PC-9 (cell line): ENCODE measurements at regions not wholly inside any gene's neighbourhood (a gene's known extent, or its start where the extent isn't known, plus 50 kb on each side); places are given as distances from the start of the nearest gene placed in this dataset.

ENCODE experiments used
- BruUV-seq: library from RNA; stranded (reverse); fragments of 400-500 nt; replicated peaks from 2 replicates; lab custom pipeline; 2021; lab: Mats Ljungman, UMichigan
- CTCF ChIA-PET: fragments of 300-600 bp; sonication (Branson Sonifier 250); formaldehyde crosslinking; loops from one replicate; lab custom pipeline; 2022; ENCODE audit warnings: antibody characterized with exemption; lab: Charles Lee
- POLR2A ChIA-PET: fragments of 300-600 bp; sonication (Branson Sonifier 250); formaldehyde crosslinking; loops from one replicate; lab custom pipeline; 2022; ENCODE audit warnings: antibody characterized with exemption; ENCODE audit not compliant: unreplicated experiment; lab: Charles Lee
- DNase-seq, 2 experiments: peaks; one replicate each; pipeline versions ENCODE4 v3.0.0 to v3.0.0-alpha.2; 2015 to 2022; ENCODE audit warnings: mixed read lengths in 1 of 2
- H2AFZ ChIP-seq: fragments of 200-600 bp; sonication (generic); 2 replicates; pipeline ENCODE4 v1.8.1; 2017; ENCODE audit warnings: antibody characterized with exemption
- H3F3A ChIP-seq: fragments of 200-600 bp; sonication (generic); 2 replicates; pipeline ENCODE4 v1.8.1; 2017; ENCODE audit warnings: antibody characterized with exemption, mild to moderate bottlenecking, low read depth; ENCODE audit not compliant: insufficient read depth
- H3K27ac ChIP-seq: fragments of 200-600 bp; sonication (generic); 2 replicates; pipeline ENCODE4 v1.6.1; 2016; ENCODE audit warnings: mixed run types
- H3K27me3 ChIP-seq: fragments of 200-600 bp; sonication (generic); 2 replicates; pipeline ENCODE4 v1.6.1; 2016; ENCODE audit warnings: low read depth, mixed run types; ENCODE audit not compliant: insufficient read depth
- H3K36me3 ChIP-seq: fragments of 200-600 bp; sonication (generic); 2 replicates; pipeline ENCODE4 v1.6.1; 2016; ENCODE audit warnings: low read depth, mixed run types
- H3K4me1 ChIP-seq: fragments of 200-600 bp; sonication (generic); replicated peaks from 2 replicates; pipeline ENCODE4 v1.6.1; 2016; ENCODE audit warnings: mixed run types; ENCODE audit not compliant: insufficient read depth
- H3K4me2 ChIP-seq: fragments of 200-600 bp; sonication (generic); 2 replicates; pipeline ENCODE4 v1.6.1; 2017; ENCODE audit warnings: mixed run types
- H3K4me3 ChIP-seq: fragments of 200-600 bp; sonication (generic); 2 replicates; pipeline ENCODE4 v1.6.1; 2016; ENCODE audit warnings: mixed run types
- H3K79me2 ChIP-seq: fragments of 200-600 bp; sonication (generic); 2 replicates; pipeline ENCODE4 v1.6.1; 2017; ENCODE audit warnings: low read depth, mixed run types
- H3K9me2 ChIP-seq: fragments of 200-600 bp; sonication (generic); 2 replicates; pipeline ENCODE4 v1.8.1; 2017; ENCODE audit warnings: mild to moderate bottlenecking; ENCODE audit not compliant: insufficient read depth
- H3K9me3 ChIP-seq: fragments of 200-600 bp; sonication (generic); 2 replicates; pipeline ENCODE4 v1.8.1; 2016; ENCODE audit warnings: low read depth; ENCODE audit not compliant: insufficient read depth
- H4K20me1 ChIP-seq: fragments of 200-600 bp; sonication (generic); 2 replicates; pipeline ENCODE4 v1.8.1; 2017; ENCODE audit not compliant: insufficient read depth
- EZH2 ChIP-seq: fragments of 200-600 bp; sonication (generic); IDR thresholded peaks from 2 replicates; pipeline ENCODE4 v1.8.0; 2017; ENCODE audit warnings: antibody characterized with exemption, low read depth
- intact Hi-C: fragments of 100-400 bp; cut with micrococcal nuclease; formaldehyde crosslinking; loops from one replicate; pipeline ENCODE4 v1.10.0; 2022; ENCODE audit not compliant: unreplicated experiment
- TF ChIP-seq, protein P1 (sequence below): fragments of 200-600 bp; sonication (generic); conservative IDR thresholded peaks from 2 replicates; pipeline ENCODE4 v1.6.1; 2017; ENCODE audit warnings: mixed run types, antibody characterized with exemption, mild to moderate bottlenecking, moderate library complexity

DNA sequence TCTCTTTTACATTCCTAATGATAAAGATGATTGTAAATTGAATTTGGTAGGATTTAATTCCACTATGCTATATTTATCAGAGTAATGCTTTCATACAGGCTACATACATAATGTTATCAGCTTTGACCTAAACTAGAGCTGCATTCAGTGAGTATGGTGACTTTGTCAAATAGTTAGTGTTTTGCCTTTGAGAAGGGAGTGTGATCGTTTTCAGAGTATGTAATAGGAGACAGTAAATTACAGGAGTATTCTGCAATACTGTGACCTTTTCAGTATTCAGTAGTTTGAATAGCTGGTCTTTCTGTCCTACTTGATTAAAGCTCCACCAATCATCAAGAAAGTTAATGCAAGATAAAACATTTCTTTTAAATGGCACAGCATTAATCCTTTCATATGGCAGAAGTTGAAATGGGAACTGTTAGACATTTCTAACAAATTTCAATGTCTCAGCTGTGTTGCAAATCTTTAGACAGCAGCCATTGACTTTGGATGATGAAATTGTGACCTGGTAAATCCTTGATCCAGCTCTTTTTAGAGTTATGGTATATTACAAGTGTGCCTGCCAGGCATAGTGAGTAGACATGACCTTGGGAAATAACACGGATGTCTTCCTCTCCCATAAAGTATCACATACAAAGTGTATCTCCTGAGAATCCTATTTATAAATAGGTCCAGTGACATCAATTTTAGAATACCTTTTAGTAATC, 455.3 kb downstream of the KCTD8 start:
- CTCF ChIA-PET: no interaction called here

DNA sequence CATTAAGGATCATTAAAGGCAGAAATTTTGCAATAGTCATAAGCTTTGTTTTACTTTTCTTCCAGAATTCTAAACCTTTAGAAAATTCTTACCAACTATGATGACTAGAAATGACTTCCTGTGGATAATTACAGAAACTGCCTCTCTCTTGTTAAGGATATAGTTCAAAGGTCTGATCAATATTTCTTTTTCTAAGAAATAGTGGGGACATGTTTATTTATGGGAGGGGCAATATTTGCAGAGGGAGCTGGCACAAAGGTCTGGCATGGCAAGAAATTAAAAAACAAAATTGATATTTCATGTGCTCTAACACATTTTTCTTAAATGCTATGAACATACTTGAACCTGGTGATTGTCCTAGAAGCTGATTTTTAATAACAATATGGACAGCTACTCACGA, 448.9 kb downstream of the KCTD8 start:
- H3F3A ChIP-seq: no peaks in the 10 kb centered on the region
- H3K4me3 ChIP-seq: no peak overlapping the region
- H2AFZ ChIP-seq: no peak overlapping the region
- no peaks in the 10 kb centered on the region for H3K79me2 ChIP-seq
- no peaks in the 10 kb centered on the region for H4K20me1 ChIP-seq
- no peak for DNase-seq
- H3K9me3 ChIP-seq: no peaks in the 10 kb centered on the region
- TF ChIP-seq, protein P1, sequence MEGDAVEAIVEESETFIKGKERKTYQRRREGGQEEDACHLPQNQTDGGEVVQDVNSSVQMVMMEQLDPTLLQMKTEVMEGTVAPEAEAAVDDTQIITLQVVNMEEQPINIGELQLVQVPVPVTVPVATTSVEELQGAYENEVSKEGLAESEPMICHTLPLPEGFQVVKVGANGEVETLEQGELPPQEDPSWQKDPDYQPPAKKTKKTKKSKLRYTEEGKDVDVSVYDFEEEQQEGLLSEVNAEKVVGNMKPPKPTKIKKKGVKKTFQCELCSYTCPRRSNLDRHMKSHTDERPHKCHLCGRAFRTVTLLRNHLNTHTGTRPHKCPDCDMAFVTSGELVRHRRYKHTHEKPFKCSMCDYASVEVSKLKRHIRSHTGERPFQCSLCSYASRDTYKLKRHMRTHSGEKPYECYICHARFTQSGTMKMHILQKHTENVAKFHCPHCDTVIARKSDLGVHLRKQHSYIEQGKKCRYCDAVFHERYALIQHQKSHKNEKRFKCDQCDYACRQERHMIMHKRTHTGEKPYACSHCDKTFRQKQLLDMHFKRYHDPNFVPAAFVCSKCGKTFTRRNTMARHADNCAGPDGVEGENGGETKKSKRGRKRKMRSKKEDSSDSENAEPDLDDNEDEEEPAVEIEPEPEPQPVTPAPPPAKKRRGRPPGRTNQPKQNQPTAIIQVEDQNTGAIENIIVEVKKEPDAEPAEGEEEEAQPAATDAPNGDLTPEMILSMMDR: no peak
- 0 out of 2 replicates have a peak, but pooled peaks cover 4% of the 10 kb centered on the region for H3K27me3 ChIP-seq
- no peaks in the 10 kb centered on the region for H3K4me1 ChIP-seq
- no peak overlapping the region for H3K4me2 ChIP-seq
- POLR2A ChIA-PET: no interaction called here
- BruUV-seq: no TSS peak
- no peaks in the 10 kb centered on the region for H3K9me2 ChIP-seq
- H3K36me3 ChIP-seq: no peaks in the 10 kb centered on the region
- CTCF ChIA-PET: no interaction called here
- intact Hi-C loops: no loop called here
- H3K27ac ChIP-seq: no peak overlapping the region

More for the DNA sequence above, 455.3 kb downstream of the KCTD8 start:
- no peaks in the 10 kb centered on the region for H3K79me2 ChIP-seq
- no peak overlapping the region for H3K4me3 ChIP-seq
- H3K27ac ChIP-seq: no peak overlapping the region
- H3K27me3 ChIP-seq: peaks cover 7% of the 10 kb centered on the region; the same call in 1 of the 2 replicates
- BruUV-seq: no TSS peak
- no peaks in the 10 kb centered on the region for H4K20me1 ChIP-seq
- POLR2A ChIA-PET: no interaction called here
- H3K36me3 ChIP-seq: no peaks in the 10 kb centered on the region
- intact Hi-C loops: no loop called here
- H3K9me3 ChIP-seq: no peaks in the 10 kb centered on the region
- no peak for TF ChIP-seq EZH2
- TF ChIP-seq, protein P1: no peak
- H2AFZ ChIP-seq: no peak overlapping the region
- no peak for DNase-seq
- H3K4me2 ChIP-seq: no peak overlapping the region
- H3K9me2 ChIP-seq: no peaks in the 10 kb centered on the region
- no peaks in the 10 kb centered on the region for H3K4me1 ChIP-seq
- no peaks in the 10 kb centered on the region for H3F3A ChIP-seq

DNA sequence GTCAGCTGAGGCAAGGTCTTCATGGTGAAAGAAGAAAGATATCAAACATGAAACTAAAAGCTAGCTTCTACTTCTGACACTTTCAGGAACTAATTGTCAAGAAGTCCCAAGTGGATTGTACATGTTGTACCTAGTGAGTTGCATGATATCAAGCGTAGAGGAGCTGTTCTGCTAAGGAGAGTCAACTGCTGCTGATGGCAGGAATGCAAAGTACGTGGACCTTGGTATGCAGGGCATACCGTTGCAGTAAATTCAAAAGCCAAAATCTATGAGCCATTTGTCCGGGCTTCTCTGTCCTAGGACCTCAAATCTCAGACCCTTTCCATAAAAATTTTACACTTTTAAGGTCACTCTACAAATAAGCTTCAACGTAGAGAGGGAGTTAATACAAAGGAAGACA, 446.2 kb downstream of the KCTD8 start:
- Histone ChIP-seq H3K4me2 (no peak overlapping the region), H3K27me3 (no peaks in the 10 kb centered on the region), H3K9me2 (no peaks in the 10 kb centered on the region), H2AFZ (no peak overlapping the region), H3K27ac (no peak overlapping the region), H3F3A (no peaks in the 10 kb centered on the region), H4K20me1 (no peaks in the 10 kb centered on the region), H3K79me2 (no peaks in the 10 kb centered on the region), H3K9me3 (no peaks in the 10 kb centered on the region), H3K4me3 (no peak overlapping the region), H3K36me3 (no peaks in the 10 kb centered on the region), H3K4me1 (no peaks in the 10 kb centered on the region)
- ChIA-PET CTCF (no interaction called here), POLR2A (no interaction called here)
- no peak for DNase-seq
- intact Hi-C loops: no loop called here
- no TSS peak for BruUV-seq
- TF ChIP-seq, protein P1: no peak
- TF ChIP-seq EZH2: no peak
